Thoracic aorta (tissue), 2 donors: ENCODE measurements at regions not wholly inside any gene's neighbourhood (a gene's known extent, or its start where the extent isn't known, plus 50 kb on each side); places are given as distances from the start of the nearest gene placed in this dataset.

ENCODE experiments used
- ATAC-seq: fragments of 150-250 bp; one replicate; pipeline ENCODE4 v1.8.0; 2017; ENCODE audit warnings: low read depth; ENCODE audit not compliant: insufficient number of reproducible peaks, low FRiP score
- DNase-seq: peaks from one replicate; pipeline ENCODE4 v3.0.0-alpha.2; 2020; ENCODE audit warnings: low spot score
- H3K27ac ChIP-seq, 2 donors: fragments of 200-600 bp; sonication (generic); 1 replicate in 1 of 2; 2 replicates in 1 of 2; pipeline ENCODE4 v1.5.1; 2016; ENCODE audit warnings: mild to moderate bottlenecking in 2 of 2, moderate library complexity in 2 of 2
- H3K27me3 ChIP-seq: fragments of 200-600 bp; sonication (generic); replicated peaks from 2 replicates; pipeline ENCODE4 v1.6.0; 2016; ENCODE audit warnings: mild to moderate bottlenecking; ENCODE audit not compliant: insufficient read depth
- H3K36me3 ChIP-seq: fragments of 200-600 bp; sonication (generic); one replicate; pipeline ENCODE4 v1.5.1; 2016
- H3K4me1 ChIP-seq, 2 donors: fragments of 200-600 bp; sonication (generic); 1 replicate in 1 of 2; 2 replicates in 1 of 2; pipeline versions ENCODE4 v1.5.1 to v1.6.0; 2016; ENCODE audit warnings: low read depth in 2 of 2, mild to moderate bottlenecking in 1 of 2; ENCODE audit not compliant: control insufficient read depth in 1 of 2
- H3K4me3 ChIP-seq: fragments of 200-600 bp; sonication (generic); 2 replicates; pipeline ENCODE4 v1.5.1; 2016; ENCODE audit warnings: mild to moderate bottlenecking
- H3K9me3 ChIP-seq: fragments of 200-600 bp; sonication (generic); 2 replicates; pipeline ENCODE4 v1.5.1; 2016
- TF ChIP-seq, protein P1 (sequence below): fragments of 200-600 bp; sonication (generic); IDR thresholded peaks from one replicate; pipeline ENCODE4 v1.5.1; 2019; ENCODE audit warnings: antibody characterized with exemption

- ATAC-seq, result no peak
- Histone ChIP-seq H3K36me3 (no peaks in the 10 kb centered on the region), H3K4me3 (no peak overlapping the region), H3K9me3 (no peaks in the 10 kb centered on the region), H3K27me3 (no peaks in the 10 kb centered on the region), H3K27ac (no peak overlapping the region), H3K4me1 (no peaks in the 10 kb centered on the region)
- no peak for DNase-seq
- TF ChIP-seq, protein P1, sequence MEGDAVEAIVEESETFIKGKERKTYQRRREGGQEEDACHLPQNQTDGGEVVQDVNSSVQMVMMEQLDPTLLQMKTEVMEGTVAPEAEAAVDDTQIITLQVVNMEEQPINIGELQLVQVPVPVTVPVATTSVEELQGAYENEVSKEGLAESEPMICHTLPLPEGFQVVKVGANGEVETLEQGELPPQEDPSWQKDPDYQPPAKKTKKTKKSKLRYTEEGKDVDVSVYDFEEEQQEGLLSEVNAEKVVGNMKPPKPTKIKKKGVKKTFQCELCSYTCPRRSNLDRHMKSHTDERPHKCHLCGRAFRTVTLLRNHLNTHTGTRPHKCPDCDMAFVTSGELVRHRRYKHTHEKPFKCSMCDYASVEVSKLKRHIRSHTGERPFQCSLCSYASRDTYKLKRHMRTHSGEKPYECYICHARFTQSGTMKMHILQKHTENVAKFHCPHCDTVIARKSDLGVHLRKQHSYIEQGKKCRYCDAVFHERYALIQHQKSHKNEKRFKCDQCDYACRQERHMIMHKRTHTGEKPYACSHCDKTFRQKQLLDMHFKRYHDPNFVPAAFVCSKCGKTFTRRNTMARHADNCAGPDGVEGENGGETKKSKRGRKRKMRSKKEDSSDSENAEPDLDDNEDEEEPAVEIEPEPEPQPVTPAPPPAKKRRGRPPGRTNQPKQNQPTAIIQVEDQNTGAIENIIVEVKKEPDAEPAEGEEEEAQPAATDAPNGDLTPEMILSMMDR, result no peak
These were observed 182.1 kb upstream of the SEL1L start for GRCh38 chr14:81715731-81716130.

GRCh38 chr14:81716953-81717352 lies 183.3 kb upstream of the SEL1L start:
- no peak overlapping the region for H3K4me3 ChIP-seq
- H3K27ac ChIP-seq, result no peak overlapping the region
- H3K36me3 ChIP-seq, result no peaks in the 10 kb centered on the region
- ATAC-seq (no peak), DNase-seq (no peak)
- no peaks in the 10 kb centered on the region for H3K9me3 ChIP-seq
- H3K4me1 ChIP-seq, result no peaks in the 10 kb centered on the region
- no peaks in the 10 kb centered on the region for H3K27me3 ChIP-seq
- TF ChIP-seq, protein P1, result no peak

GRCh38 chr14:81723956-81724355 lies 190.3 kb upstream of the SEL1L start:
- DNase-seq, result no peak
- Histone ChIP-seq H3K27ac (no peak overlapping the region), H3K4me3 (no peak overlapping the region), H3K27me3 (no peaks in the 10 kb centered on the region), H3K4me1 (peaks cover 0 to 13% of the 10 kb centered on the region in 2 donors), H3K9me3 (no peaks in the 10 kb centered on the region), H3K36me3 (no peaks in the 10 kb centered on the region)
- TF ChIP-seq, protein P1, result no peak
- no peak for ATAC-seq

DNA sequence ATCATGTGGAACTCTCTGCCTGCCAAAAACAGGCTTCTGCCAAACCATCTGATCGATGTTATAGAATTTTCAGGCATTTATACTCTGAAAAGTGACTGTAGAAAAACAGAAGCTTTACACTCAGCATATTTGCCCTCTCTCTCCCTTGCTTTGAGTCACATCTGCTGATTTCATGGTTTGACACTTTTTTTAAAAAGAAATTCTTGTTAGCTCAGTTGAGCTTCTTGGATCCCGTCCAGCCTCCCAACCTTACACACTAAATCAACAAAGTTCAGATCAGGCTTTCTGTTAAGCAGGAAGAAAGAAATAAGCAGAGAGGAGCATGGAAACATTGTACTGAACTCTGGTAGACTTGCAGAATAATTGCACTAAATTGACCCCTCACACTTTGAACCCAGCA lies 193.6 kb upstream of the SEL1L start:
- Histone ChIP-seq H3K36me3 (no peaks in the 10 kb centered on the region), H3K4me1 (peaks cover 0 to 13% of the 10 kb centered on the region in 2 donors)
- DNase-seq, result peak; percentile 11

GRCh38 chr14:81728447-81728846 lies 194.8 kb upstream of the SEL1L start:
- no peaks in the 10 kb centered on the region for H3K27me3 ChIP-seq
- H3K36me3 ChIP-seq, result no peaks in the 10 kb centered on the region
- H3K9me3 ChIP-seq, result no peaks in the 10 kb centered on the region
- peaks cover 0 to 13% of the 10 kb centered on the region in 2 donors for H3K4me1 ChIP-seq
- no peak overlapping the region for H3K27ac ChIP-seq
- H3K4me3 ChIP-seq, result no peak overlapping the region
- no peak for DNase-seq
- TF ChIP-seq, protein P1, result no peak
- ATAC-seq, result no peak

More for the DNA sequence above, 193.6 kb upstream of the SEL1L start:
- Histone ChIP-seq H3K27ac (no peak overlapping the region), H3K9me3 (no peaks in the 10 kb centered on the region), H3K27me3 (no peaks in the 10 kb centered on the region), H3K4me3 (no peak overlapping the region)
- ATAC-seq, result peak; percentile 64
- TF ChIP-seq, protein P1, result no peak
